SW 1271 (cell line): ENCODE measurements at regions not wholly inside any gene's neighbourhood (a gene's known extent, or its start where the extent isn't known, plus 50 kb on each side); places are given as distances from the start of the nearest gene placed in this dataset.

Source experiments
- DNase-seq, 2 experiments: peaks; one replicate each; lab custom pipeline; 2025; lab: John Stamatoyannopoulos, UW

DNA sequence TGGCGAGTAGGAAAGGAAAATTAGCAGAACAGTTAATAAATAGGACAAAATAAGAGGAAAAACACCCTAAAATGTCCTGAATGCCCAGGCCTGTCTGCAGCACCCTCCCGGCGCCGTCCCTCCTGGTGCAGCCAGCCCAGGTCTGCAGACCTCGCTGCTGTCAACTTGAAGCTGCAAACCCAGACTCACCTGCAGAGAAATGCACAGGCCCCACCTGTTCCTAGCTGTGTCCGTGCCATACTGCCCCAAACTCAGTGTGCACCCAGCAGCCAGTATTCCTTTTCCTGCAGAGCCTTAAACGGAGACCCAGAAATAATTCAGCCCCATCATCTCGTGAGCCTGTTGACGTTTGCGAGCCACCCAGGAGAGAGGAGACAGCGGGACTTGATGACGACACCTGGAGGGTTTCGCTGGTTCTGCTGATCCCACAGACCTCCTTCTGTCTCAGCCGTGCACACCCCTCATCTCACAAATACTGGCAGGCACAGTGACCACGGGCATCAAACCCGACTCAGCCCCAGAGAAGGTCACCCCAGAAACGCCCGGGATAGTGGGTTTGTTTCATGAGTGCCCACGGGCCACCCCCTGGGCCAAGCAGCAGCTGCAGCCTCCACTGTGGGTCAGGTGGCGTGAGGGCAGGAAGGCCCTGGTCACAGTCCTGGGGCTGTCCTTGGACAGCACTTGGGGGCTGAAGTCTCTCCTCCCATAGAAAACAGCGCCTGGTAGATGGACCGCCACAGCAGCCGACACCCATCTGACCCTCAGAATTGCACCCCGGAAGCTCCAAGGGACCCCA, 239.5 kb upstream of the SALL3 start:
- no peak for DNase-seq

DNA sequence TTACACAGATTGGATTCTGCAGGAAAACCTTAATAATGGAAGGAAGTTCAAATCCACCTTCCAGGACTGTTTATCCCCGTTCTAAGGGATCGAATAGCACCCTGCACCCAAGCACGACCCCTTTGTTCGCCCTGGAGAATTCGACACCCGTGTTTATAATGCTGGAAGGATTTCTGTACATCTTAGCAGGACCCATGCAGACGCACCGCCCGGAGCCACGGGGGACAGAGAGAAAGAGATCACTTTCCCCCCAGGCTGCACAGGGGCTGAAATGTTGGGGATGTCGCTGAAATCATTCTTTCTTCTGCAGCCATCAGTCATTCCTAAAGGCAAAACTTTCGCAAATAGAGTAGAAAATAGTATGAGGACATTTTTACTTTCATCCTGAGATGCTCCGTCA, 238.7 kb upstream of the SALL3 start:
- DNase-seq: no peak

GRCh38 chr18:78741381-78742217, 238.0 kb upstream of the SALL3 start:
- DNase-seq: no peak

DNA sequence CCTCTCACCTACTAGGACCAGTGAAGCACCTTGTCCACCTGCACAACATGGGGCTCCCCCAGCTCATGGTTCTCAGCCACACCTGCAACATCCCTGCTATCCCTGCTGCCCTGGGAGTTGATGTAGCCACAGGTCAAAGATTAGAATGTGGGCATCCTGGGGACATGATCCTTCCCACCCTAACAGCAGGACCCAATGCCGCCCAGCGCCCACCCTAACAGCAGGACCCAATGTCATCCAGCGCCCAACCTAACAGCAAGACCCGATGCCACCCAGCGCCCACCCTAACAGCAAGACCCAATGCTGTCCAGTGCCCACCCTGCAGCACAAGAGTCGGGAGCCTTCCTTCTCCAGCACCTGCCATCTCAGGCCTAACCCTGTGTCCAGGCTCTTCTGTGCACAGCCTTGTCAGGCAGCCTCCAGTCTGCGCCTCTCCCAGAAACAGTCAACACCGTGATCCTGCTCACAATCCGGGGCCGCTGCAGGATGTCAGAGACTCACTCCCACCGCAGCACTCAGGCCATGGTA, 237.3 kb upstream of the SALL3 start:
- no peak for DNase-seq

DNA sequence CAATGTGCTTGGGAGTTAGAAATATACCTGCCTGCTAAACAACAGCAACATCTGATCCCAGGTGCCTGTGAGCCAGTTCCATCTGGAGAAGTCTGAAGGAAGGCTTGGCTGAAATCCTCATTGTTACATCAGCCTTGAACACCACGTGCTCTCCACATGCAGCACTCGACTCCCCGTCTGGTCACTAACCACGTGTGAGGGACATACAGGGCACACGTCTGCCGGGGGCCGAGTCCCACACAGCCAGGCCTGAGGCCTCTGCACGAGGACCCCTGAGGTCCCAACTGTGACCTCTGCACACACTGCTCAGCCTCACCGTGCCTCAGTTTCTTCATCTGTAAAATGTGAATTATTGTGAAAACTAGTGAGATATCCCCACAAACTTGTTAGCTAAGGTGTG, 236.5 kb upstream of the SALL3 start:
- DNase-seq: no peak

DNA sequence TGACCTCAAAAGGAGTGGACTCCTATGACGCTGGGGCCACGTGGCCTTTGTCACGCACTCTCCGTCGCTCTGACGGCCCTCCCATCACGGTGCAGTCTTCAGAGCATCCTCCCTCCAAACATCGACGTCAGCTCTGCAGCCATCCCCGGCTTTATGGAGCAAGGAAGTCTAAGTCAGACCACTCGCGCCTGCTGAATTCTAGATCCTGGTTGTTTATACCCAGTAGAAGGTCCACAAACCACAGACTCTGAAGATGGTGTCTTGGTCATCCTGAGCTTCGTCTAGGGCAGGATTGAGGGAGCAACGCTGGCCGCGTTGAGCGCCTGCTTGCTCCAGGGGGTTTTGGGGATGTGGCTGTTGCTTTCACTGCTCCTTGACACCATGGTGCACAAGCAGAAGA, 228.0 kb upstream of the SALL3 start:
- DNase-seq: no peak

DNA sequence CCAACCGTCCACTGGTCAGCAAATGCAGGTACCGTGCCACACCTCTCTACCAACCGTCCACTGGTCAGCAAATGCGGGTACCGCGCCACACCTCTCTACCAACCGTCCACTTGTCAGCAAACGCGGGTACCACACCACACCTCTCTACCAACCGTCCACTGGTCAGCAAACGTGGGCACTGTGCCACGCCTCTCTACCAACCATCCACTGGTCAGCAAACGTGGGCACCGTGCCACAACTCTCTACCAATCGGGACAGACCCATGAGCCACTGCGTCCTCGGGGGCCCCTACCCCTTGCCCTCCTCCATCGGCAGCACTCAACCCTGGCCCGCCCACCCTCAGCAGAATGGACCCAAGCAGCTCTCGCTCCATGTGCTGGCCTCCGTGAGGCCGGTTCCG, 226.4 kb upstream of the SALL3 start:
- DNase-seq: no peak

- no peak for DNase-seq
Measured at GRCh38 chr18:78754311-78755043, 225.1 kb upstream of the SALL3 start.

GRCh38 chr18:78757014-78757413, 222.6 kb upstream of the SALL3 start:
- no peak for DNase-seq

DNA sequence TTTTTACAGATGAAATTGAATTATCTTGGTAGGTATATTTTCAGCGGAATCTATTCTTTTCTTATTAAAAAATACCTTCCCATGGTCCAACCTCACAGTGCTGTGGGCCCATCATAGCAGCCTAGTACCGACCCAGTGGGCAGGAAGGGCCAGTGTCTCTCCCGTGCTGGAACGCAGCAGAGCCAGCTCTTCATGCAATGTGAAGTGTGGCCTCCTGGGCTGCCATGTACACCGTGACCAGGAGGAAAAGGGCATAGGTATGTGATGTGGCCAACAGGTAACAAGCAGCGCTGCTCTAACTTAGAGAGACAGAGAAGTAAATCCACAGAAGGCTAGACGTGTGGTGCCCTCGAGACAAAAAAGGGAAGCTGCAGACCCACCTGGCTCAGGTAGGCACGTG, 221.1 kb upstream of the SALL3 start:
- no peak for DNase-seq

DNA sequence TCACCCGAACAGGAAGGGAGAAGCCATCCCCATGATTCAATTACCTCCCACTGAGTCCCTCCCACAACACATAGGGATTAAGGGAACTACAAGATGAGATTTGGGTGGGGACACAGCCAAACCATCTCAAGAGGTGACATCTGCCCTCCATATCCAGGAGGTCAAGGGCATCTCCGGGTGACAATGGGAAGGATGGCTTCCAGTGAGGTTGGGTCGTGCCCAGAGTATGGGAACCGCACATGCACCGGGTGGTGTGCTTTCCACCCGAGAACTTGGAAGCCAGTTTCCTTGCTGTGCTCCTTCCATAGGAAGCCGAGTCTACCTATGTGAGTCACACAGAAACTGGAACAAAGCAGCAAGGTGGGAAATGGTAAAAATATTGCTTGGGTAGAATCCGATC, 216.9 kb upstream of the SALL3 start:
- DNase-seq: no peak

GRCh38 chr18:78764544-78764943, 215.1 kb upstream of the SALL3 start:
- no peak for DNase-seq

- no peak for DNase-seq
Measured at GRCh38 chr18:78765142-78765541, 214.5 kb upstream of the SALL3 start.

- DNase-seq: no peak
Measured at GRCh38 chr18:78765637-78766281, 213.9 kb upstream of the SALL3 start.

GRCh38 chr18:78766651-78767533, 212.7 kb upstream of the SALL3 start:
- no peak for DNase-seq

GRCh38 chr18:78767648-78768071, 212.0 kb upstream of the SALL3 start:
- DNase-seq: no peak

GRCh38 chr18:78768221-78768620, 211.4 kb upstream of the SALL3 start:
- DNase-seq: no peak

GRCh38 chr18:78768656-78769501, 210.7 kb upstream of the SALL3 start:
- no peak for DNase-seq

DNA sequence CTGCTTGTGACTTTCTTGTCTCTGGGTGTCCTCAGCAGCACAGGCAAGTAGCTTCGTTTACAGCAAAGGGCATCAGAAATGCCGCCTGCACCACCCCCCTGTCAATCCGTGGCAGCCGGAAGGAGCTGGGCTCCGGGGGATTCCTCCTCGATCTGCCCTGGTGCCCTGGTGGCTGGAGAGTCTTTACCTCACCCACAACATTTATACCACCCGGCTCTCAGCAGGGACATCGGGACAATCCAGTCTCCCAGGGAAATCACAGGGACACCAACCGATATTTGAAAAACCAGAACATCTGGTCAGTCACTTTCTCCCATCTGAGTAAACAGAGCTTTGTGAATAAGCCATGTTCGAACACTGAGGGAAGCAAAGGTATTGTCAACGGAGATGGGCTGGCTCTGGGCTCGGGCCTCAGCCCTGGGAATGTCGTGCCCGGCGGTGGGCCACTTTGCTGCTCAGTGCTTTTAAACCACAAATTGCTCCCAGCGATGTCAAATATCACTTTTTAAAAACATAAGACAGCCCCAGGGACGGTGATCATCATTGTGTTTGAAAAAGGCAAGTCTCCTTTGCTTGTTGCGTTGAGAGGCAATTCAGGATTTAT, 210.0 kb upstream of the SALL3 start:
- DNase-seq: no peak
